Coronary artery (tissue), 2 donors: ENCODE measurements at regions not wholly inside any gene's neighbourhood (a gene's known extent, or its start where the extent isn't known, plus 50 kb on each side); places are given as distances from the start of the nearest gene placed in this dataset.

Experiments
- DNase-seq: peaks from one replicate; pipeline ENCODE4 v3.0.0-alpha.2; 2017; ENCODE audit warnings: low spot score
- H3K27ac ChIP-seq, 2 donors: fragments of 200-600 bp; sonication (generic); one replicate each; pipeline ENCODE4 v1.5.1; 2016 to 2019
- H3K4me3 ChIP-seq: fragments of 200-600 bp; sonication (generic); 2 replicates; pipeline ENCODE4 v1.5.1; 2016; ENCODE audit warnings: mild to moderate bottlenecking, moderate library complexity
- TF ChIP-seq, protein P1 (sequence below): fragments of 200-600 bp; sonication (generic); IDR thresholded peaks from one replicate; pipeline ENCODE4 v1.5.1; 2019; ENCODE audit warnings: antibody characterized with exemption

DNA sequence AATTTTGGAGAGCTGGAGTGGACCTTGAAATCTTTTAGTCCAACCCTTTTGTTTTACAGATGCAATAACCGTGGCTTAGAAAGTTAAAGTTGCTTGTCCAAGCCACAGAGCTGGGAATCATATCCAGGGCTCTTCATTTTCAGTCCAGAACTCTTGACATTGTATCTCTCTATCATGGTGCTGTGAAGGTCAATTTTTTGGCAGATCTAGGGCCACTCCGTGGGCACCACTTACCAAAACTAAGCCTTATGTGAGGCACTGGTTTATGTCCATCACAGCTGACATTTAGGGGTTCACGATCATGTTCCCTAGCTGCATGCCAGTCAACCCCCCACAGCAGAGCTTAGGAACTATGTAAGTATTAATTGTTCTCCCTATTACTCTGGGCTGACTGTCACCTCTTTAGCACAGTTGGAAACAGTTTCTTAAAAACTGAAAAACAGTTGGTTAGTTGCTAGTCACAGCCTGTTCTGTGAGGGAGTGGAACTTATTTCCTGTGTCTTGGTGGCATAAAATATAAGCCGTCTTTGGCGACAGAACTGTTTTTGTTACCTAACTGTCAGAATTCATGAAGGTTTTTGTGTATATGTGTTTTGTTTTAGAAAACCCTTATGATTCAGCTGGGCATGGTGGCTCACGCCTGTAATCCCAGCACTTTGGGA lies 189.6 kb upstream of the UMPS start:
- Histone ChIP-seq H3K4me3 (no peak overlapping the region), H3K27ac (no peak overlapping the region)
- TF ChIP-seq, protein P1, sequence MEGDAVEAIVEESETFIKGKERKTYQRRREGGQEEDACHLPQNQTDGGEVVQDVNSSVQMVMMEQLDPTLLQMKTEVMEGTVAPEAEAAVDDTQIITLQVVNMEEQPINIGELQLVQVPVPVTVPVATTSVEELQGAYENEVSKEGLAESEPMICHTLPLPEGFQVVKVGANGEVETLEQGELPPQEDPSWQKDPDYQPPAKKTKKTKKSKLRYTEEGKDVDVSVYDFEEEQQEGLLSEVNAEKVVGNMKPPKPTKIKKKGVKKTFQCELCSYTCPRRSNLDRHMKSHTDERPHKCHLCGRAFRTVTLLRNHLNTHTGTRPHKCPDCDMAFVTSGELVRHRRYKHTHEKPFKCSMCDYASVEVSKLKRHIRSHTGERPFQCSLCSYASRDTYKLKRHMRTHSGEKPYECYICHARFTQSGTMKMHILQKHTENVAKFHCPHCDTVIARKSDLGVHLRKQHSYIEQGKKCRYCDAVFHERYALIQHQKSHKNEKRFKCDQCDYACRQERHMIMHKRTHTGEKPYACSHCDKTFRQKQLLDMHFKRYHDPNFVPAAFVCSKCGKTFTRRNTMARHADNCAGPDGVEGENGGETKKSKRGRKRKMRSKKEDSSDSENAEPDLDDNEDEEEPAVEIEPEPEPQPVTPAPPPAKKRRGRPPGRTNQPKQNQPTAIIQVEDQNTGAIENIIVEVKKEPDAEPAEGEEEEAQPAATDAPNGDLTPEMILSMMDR: no peak
- no peak for DNase-seq

DNA sequence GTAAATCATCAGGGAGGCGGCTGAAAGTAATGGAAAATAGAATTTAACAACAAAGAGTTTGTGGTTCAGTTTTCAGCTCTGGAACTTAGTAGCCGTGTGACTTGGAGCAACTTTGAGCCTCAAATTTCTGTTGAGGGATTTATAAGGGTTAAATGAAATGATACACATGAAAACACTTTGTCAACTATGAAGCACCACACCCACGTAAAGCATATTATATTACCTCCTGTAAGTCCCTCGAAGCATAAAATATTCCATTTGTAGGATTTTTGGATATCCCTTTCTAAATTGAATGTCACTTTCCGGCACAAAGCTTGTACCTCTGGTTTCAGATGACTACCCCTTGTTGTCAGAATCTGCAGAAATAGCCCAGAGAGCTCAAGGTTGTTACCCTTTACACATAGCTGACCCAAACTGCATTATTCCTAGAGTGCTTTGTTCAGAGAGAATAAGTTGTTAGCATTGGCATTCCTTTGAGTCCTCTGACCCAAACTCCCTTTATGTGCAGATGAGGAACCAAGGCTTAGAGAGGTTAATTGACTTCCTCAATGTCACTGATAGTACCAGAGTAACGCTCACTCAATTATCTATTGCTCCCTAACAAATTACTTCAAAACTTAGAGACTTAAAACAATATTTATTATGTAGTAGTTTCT lies 187.9 kb upstream of the UMPS start:
- TF ChIP-seq, protein P1: no peak
- DNase-seq: no peak
- no peak overlapping the region for H3K27ac ChIP-seq
- no peak overlapping the region for H3K4me3 ChIP-seq

- no peak for DNase-seq
- no peak overlapping the region for H3K27ac ChIP-seq
- TF ChIP-seq, protein P1: no peak
- H3K4me3 ChIP-seq: no peak overlapping the region
Observed at GRCh38 chr3:124545891-124546290, 184.4 kb upstream of the UMPS start.

- TF ChIP-seq, protein P1: no peak
- peak overlapping the region in 1 of 2 donors; percentile 2 for H3K27ac ChIP-seq
- DNase-seq: no peak
- H3K4me3 ChIP-seq: no peak overlapping the region
Observed at GRCh38 chr3:124552224-124552623, 178.0 kb upstream of the UMPS start.

DNA sequence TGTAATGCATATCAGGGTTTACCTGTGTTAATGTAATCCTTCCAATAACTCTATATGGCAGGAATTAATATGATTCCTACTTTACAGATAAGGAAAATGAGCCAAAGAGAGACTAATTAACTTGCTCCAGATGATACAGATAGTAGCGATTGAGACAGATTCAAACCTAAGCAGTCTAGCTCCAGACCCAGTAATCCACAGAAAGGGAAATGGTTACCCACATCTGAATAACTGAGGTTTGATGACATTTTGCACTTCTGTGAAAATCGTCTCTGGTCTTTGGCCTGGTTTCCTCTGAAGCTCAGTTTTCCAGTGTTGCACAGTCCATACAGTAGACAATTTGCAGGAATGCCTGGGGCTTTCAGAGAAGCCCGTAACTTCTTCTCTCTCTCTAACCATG lies 177.1 kb upstream of the UMPS start:
- no peak overlapping the region for H3K27ac ChIP-seq
- DNase-seq: no peak
- H3K4me3 ChIP-seq: no peak overlapping the region
- TF ChIP-seq, protein P1: no peak

DNA sequence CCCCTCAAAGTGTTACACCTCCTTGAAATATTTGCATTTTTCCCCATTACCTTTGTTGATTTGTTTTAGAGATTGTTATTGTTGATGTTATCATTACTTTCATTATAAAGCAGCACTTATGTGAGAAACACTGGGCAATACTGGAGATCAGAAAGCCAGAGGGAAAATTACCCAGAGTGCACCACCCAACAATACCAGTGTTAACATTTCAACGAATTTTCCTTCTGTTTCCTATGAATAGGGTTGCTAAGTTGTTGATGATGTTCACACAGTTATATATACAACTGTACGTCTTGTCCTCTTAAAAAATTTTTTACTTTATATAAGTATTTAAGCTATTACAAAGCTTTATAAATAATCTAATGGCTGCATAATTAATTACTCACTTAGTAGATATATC lies 173.6 kb upstream of the UMPS start:
- no peak overlapping the region for H3K27ac ChIP-seq
- DNase-seq: no peak
- H3K4me3 ChIP-seq: no peak overlapping the region
- TF ChIP-seq, protein P1: no peak
